ENCODE measurements at regions not wholly inside any gene's neighbourhood (a gene's known extent, or its start where the extent isn't known, plus 50 kb on each side); places are given as distances from the start of the nearest gene placed in this dataset.

- ATAC-seq (no peak), DNase-seq (no peak)
- no peaks in the 10 kb centered on the region for H3K9me3 ChIP-seq
- no peak overlapping the region for H3K4me3 ChIP-seq
- no peaks in the 10 kb centered on the region for H3K4me1 ChIP-seq
- H3K36me3 ChIP-seq, result no peaks in the 10 kb centered on the region
- TF ChIP-seq CTCF (IDR thresholded peaks at IDR 0.05), result no peak
- no peaks in the 10 kb centered on the region for H3K27me3 ChIP-seq (ENCODE audit: low read depth)
- intact Hi-C loops (cut with DNase I), result no loop called here
- no peak overlapping the region for H3K27ac ChIP-seq
Measured at GRCh38 chr11:127559978-127560377, 559.4 kb upstream of the KIRREL3 start.

GRCh38 chr11:127552446-127552845 lies 551.9 kb upstream of the KIRREL3 start:
- H3K36me3 ChIP-seq, result no peaks in the 10 kb centered on the region
- intact Hi-C loops (cut with DNase I), result no loop called here
- DNase-seq (no peak), ATAC-seq (no peak)
- H3K4me3 ChIP-seq, result no peak overlapping the region
- no peak overlapping the region for H3K27ac ChIP-seq
- H3K9me3 ChIP-seq, result no peaks in the 10 kb centered on the region
- TF ChIP-seq CTCF (IDR thresholded peaks at IDR 0.05), result no peak
- no peaks in the 10 kb centered on the region for H3K4me1 ChIP-seq
- H3K27me3 ChIP-seq (ENCODE audit: low read depth), result no peaks in the 10 kb centered on the region

- Histone ChIP-seq H3K27me3 (ENCODE audit: low read depth) (no peaks in the 10 kb centered on the region), H3K4me3 (no peak overlapping the region), H3K4me1 (no peaks in the 10 kb centered on the region), H3K36me3 (no peaks in the 10 kb centered on the region), H3K27ac (no peak overlapping the region), H3K9me3 (no peaks in the 10 kb centered on the region)
- no peak for DNase-seq
- no peak for TF ChIP-seq CTCF (IDR thresholded peaks at IDR 0.05)
- intact Hi-C loops (cut with DNase I), result no loop called here
- ATAC-seq, result no peak
Measured at GRCh38 chr11:127531167-127531566, 530.6 kb upstream of the KIRREL3 start.

- DNase-seq, result no peak
- no peak for ATAC-seq
- TF ChIP-seq CTCF (IDR thresholded peaks at IDR 0.05), result no peak
- Histone ChIP-seq H3K4me1 (no peaks in the 10 kb centered on the region), H3K27ac (no peak overlapping the region), H3K36me3 (no peaks in the 10 kb centered on the region), H3K4me3 (no peak overlapping the region), H3K27me3 (ENCODE audit: low read depth) (no peaks in the 10 kb centered on the region), H3K9me3 (no peaks in the 10 kb centered on the region)
- intact Hi-C loops (cut with DNase I), result loop anchor here (10.0 kb wide), 1 partner anchor 63 kb away; no protein-coding TSS in a partner anchor
Measured at GRCh38 chr11:127528297-127528696, 527.7 kb upstream of the KIRREL3 start.

GRCh38 chr11:127524618-127525017 lies 524.0 kb upstream of the KIRREL3 start:
- intact Hi-C loops (cut with DNase I), result loop anchor here (10.0 kb wide), 1 partner anchor 60 kb away; no protein-coding TSS in a partner anchor

More at GRCh38 chr11:127524618-127525017, 524.0 kb upstream of the KIRREL3 start:
- no peak for TF ChIP-seq CTCF (IDR thresholded peaks at IDR 0.05)
- Histone ChIP-seq H3K4me3 (no peak overlapping the region), H3K9me3 (no peaks in the 10 kb centered on the region), H3K27me3 (ENCODE audit: low read depth) (no peaks in the 10 kb centered on the region), H3K4me1 (no peaks in the 10 kb centered on the region), H3K27ac (no peak overlapping the region), H3K36me3 (no peaks in the 10 kb centered on the region)
- no peak for ATAC-seq
- no peak for DNase-seq

All from lower lobe of right lung (tissue), 2 donors.